Muscle of back (tissue), 3 donors: ENCODE measurements at regions not wholly inside any gene's neighbourhood (a gene's known extent, or its start where the extent isn't known, plus 50 kb on each side); places are given as distances from the start of the nearest gene placed in this dataset.

Source experiments
- DNase-seq, 3 donors: peaks; one replicate each; pipeline versions ENCODE4 v3.0.0 to v3.0.0-alpha.2; 2013

DNA sequence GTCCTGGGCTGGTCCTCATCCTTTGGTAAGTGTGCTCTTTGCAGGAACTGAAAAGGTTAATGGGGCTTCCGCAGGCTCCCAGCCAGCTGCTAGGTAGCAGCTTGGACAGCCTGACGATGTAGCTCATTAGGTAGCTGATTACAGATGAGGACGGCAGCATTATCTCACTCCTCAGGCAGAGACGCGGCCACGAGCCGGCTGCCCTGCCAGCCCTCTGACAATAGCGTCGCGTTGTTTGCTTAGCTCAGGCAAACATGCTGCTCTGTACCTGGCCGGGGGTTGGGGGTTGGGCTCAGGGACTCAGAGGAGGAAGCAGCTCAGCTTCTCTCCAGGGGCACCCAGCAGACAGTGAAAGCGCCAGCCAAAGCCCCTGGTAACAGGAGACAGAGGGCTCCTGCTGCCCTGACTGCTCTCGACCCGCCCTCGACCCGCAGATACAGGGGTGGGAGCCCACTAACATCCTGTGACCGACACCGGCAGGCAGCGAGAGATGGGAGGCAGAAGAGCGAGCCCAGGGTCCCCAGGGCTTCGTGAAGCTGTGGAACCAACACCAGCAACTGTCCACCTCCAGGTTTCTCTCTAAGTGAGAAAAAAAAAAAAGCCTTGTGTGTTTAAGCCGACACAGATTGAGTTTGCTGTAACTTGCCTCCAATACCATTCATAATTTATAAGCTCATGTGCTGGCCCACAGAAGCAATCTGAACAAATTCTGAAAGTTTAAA, 53.4 kb upstream of the DLK1 start:
- peak in 1 of 3 donors; percentile 49 for DNase-seq

GRCh38 chr14:100673807-100674154, 52.9 kb upstream of the DLK1 start:
- DNase-seq, result peak in 1 of 3 donors; percentile 36

DNA sequence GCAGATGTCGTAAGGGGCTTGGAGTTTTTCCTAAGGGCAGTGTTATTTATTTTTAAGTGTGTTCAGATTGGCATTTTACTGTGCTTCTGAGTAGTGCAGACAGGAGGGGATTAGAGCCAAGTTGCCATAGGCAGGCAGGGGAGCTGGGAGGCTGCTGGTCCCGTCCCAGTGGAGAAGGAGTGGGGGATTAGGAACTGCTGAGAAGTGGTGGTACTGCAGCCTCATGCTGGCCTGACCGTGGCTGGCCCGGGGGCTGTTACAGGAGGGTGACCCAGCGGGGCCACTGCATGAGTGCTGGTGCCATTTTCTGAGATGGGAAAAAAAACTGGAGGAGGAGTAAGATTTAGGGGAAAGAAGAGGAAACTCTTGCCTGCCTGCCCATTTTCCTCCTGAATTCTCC, 52.3 kb upstream of the DLK1 start:
- DNase-seq, result no peak

- DNase-seq, result no peak
Observed at GRCh38 chr14:100674897-100675619, 51.6 kb upstream of the DLK1 start.

DNA sequence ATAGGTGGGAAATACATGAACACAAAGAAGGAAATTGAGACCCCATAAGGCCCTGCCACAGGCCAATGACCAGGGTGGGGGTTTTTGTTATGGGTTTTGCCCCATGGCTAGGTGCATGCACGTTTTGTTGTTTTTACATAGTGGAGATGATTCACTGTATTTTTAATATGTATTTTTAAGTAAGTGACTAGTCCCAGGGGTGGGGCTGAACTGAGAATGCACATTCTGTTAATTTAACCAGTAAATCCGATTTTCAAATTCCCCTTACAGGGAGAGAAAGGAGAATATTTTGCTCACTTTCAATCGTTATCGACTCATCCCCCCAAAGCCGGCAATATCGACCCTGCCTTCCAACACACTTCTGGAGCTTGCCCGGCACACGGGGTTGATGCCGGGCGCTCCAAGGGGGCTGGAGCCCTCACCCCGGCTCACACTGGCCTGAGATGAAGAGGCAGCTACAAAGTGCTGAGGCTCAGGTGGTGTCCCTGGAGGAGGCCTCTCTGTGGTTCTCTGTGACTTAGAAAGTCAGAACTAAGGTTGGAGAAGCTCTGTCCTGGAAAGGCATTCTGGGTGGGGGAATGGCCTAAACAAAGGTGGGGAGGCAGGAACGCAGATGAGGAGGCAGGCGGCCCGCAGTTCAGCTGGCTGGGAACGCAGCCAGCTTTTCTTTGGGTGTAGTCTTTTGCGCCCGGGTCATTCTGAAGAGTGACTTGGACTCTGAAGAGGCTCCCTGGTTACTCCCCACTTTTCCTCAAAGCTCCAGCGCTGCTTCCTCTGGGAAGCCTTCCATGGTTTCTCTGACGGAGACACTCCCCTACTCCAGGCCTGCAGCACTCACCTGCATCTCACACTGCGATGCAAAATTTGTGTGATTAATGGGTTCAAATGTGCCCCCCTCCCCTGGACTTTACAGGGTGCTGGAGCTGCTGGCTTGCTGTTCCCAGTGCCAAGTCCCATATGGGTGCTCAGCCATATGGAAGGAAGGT, 50.7 kb upstream of the DLK1 start:
- peak in 2 of 3 donors; percentile 51 to 66 for DNase-seq
